Lower leg skin (tissue), 3 donors: ENCODE measurements at regions not wholly inside any gene's neighbourhood (a gene's known extent, or its start where the extent isn't known, plus 50 kb on each side); places are given as distances from the start of the nearest gene placed in this dataset.

Source experiments
- CTCF ChIP-seq, 3 donors: fragments of 450-650 bp; IDR thresholded peaks; one replicate each; pipeline ENCODE4 v1.5.1; 2016; ENCODE audit warnings: antibody characterized with exemption in 3 of 3, mild to moderate bottlenecking in 3 of 3, moderate library complexity in 2 of 3
- POLR2A ChIP-seq, 2 donors: fragments of 450-650 bp; IDR thresholded peaks; one replicate each; pipeline ENCODE4 v1.6.1; 2016 to 2017; ENCODE audit warnings: antibody characterized with exemption in 2 of 2, mild to moderate bottlenecking in 1 of 2, moderate library complexity in 1 of 2

DNA sequence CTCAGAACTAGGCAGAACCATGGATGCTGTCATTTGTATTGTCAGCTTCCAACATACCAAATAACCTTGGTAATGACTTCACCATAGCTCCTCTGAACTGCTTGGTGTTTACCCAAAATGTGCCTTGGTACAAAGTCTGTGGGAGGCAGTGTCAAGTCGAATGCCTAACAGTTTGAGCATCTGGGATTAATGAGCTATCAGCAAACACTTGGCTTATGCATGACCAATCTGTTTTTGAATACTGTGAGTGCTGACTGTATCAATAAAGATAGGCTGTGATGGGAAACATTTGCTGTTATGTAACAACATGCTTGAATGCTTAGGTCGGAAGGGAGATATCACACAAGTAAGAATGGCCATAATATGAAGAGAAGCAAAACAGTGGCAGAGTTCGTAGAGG is 455.4 kb downstream of the CMPK2 start:
- TF ChIP-seq POLR2A (IDR thresholded peaks at IDR 0.05) (no peak), CTCF (IDR thresholded peaks at IDR 0.05) (no peak)
